IPS-18c (cell line): ENCODE measurements at regions not wholly inside any gene's neighbourhood (a gene's known extent, or its start where the extent isn't known, plus 50 kb on each side); places are given as distances from the start of the nearest gene placed in this dataset.

ENCODE experiments used
- H3K4me3 ChIP-seq: 2 replicates; pipeline ENCODE4 v1.7.0; 2013; ENCODE audit warnings: low read depth, mild to moderate bottlenecking, low read length, moderate library complexity; ENCODE audit not compliant: insufficient read depth
- H3K9me3 ChIP-seq: one replicate; pipeline ENCODE4 v1.6.1; 2013; ENCODE audit warnings: mild to moderate bottlenecking, low read length, moderate library complexity; ENCODE audit not compliant: control insufficient read depth, insufficient read depth

DNA sequence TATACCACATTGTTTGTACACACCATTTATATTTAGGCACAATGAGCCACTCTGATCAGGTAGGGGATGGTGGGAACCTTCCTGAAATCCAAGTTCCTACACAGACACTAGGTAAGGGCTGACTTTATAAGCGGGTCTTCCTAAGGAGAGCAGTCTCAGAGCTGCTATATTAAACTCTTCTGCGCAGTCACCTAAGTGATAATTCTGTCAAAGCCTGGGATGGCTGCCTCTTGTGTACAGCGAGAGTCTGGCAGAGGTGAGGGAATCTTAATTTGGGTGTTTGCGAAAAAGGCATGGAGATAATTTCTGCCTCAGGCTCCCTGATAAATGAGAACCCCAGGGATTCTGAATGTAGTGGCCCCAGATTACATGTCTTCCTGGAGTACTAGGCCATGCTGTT is 113.1 kb downstream of the EDEM1 start:
- H3K4me3 ChIP-seq, result no peak overlapping the region
- no peaks in the 10 kb centered on the region for H3K9me3 ChIP-seq

DNA sequence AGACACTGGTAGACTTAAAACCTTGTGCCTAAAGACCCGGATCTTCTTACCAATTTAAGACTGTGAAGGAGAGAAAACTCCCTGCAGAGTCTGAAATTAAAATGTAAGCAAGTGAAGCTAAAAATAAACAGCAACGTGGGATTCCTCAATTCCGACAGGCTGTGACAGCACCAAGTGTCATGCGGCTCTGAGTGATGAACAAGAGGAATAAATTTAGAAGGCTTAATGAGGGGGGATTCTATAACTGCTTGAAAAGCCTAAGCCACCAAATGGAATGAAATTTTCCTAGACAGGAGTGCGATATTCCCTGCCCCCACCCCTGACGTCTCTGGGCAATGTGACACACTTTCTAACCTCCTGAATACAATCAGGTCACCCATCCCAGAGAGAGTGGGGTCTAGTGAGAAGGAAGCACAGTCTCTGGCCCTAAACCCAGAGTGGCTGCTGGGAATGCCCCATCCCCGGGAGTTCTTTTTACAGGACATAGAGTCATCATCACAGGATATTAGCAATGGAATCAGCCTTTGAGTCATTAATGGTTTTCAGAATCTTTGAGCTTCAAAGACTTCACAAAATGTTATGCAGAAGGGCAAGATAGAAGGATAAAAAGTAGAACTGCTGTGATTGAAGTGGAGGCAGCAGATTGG is 114.3 kb downstream of the EDEM1 start:
- Histone ChIP-seq H3K4me3 (no peak overlapping the region), H3K9me3 (no peaks in the 10 kb centered on the region)

DNA sequence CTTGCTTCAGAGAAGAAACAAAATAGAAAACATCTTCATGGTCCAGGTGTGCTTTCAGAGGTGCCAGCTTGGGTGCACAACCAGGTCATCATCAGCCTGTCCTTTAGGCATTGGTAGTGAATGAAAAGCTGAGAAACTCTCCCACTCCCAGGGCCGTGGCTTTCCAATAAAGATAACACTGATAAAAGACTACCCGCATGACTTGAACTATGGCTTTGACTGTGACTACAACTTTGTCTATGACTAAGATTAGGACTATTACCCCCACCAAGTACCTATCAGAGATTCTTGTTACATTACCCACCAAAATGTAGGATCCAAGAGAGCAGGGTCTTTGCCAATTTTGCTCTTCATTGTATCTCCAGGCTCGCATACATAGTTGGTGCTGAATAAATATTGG is 115.2 kb downstream of the EDEM1 start:
- Histone ChIP-seq H3K9me3 (no peaks in the 10 kb centered on the region), H3K4me3 (no peak overlapping the region)

DNA sequence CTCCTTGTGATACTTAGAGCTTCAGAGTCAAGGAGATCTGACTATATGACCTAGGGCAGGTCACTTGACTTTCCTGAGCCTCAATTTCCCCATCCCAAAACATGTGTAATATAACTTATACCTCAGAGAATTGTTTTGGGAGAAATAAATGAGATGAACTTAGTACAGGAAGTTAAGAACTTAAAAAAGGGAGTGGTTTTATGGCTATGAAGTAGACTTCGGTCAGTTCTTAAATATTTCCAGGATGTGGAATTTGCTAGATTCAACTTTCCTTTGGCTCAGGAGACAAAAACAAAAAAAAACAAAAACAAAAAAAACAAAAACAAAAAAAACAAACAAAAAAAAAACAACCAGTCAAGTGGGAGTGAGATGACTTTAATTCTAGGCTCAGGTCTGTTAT is 116.7 kb downstream of the EDEM1 start:
- H3K9me3 ChIP-seq, result no peaks in the 10 kb centered on the region
- H3K4me3 ChIP-seq, result no peak overlapping the region

DNA sequence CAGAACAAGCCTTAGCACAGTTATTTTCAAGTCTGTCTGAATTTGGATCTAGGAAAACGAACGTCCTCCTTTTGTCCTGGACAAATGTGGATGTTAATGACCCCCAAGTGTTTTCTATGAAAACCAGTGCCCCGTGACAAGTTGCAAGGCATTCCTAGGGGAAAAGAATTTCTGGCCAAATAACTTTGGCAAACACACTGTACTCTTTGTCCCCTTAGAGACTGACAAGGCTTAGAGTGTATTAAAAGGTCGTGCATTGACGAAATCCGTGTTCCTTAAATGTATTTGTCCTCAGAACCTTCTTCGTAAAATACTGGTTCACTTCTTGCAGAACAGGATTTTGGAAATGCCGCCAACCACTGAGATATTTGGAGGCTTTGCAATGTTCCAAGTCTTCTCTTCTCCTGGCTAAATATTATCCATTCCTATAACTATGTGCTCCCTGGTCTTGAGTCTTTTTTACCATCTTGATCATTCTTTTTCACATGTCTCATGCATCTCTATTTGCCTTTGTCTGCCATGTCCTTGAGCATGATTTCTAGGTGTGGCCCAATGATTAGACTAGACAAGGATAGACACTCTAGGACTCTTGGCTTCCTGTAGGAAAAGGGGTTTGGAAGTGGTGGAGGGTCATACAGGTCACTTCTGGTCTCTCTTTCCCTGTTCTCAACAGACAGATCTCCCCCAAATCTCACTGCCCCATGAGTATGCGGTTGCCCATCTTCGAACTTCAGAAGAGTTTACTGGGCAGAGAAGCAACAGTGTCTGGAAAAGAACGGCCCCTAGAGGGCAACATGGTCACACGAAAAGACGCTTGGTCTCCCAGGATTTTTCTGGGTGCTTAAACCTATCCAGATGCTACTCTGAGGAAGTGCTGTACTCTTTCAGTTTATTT is 117.5 kb downstream of the EDEM1 start:
- Histone ChIP-seq H3K9me3 (no peaks in the 10 kb centered on the region), H3K4me3 (no peak overlapping the region)

DNA sequence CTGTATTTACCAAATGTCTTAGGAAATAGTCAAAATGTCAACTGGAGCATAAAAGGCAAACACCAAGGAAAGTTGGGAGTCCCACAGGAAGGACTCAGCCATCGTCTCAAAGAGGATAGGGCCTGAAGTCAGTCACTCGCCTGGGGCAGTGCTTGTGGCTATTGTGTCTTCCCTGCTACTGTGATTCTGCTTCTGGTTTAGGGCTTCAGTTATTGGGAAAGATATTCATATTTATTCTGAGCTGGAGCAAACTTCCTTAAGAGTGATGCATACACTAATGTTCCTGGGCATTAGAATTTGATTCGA is 118.1 kb downstream of the EDEM1 start:
- H3K4me3 ChIP-seq, result no peak overlapping the region
- no peaks in the 10 kb centered on the region for H3K9me3 ChIP-seq

DNA sequence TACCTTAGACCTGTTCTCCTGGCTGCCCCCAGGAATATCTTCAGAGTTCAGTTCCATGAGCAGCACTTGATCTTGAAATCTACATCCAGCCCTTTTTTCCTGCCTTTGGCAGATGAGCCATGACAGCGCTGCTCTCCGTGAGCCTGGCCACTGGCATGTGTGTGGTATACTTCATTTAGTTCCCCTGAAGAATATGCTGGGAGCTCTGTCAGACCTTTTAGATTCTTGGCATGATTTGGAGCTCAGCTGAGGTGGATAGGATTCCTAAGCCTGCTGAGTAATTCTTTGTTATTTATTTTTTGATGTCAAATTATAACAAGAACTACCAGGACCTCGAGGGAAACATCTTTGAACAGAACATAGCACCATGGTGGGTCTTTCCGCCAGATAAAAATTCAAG is 121.7 kb downstream of the EDEM1 start:
- Histone ChIP-seq H3K4me3 (no peak overlapping the region), H3K9me3 (no peaks in the 10 kb centered on the region)

DNA sequence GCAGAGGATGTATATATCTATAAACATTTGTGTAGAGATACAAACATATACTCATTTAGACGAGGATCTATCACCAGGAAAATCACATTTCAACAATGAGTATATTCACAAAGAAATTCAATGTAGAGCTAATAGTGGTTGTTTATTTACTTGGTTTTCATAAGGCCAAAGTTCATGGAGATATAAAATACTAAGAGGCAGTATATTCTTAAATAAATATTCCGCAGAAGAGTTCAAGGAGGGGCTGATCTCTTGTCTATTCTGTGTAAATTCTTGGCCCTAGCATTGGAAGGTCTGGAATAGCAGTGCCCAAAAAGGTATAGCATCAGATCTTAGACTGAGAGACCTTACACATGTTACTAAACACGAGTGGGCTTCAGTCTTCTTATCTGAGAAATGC is 122.1 kb downstream of the EDEM1 start:
- H3K4me3 ChIP-seq, result no peak overlapping the region
- no peaks in the 10 kb centered on the region for H3K9me3 ChIP-seq

DNA sequence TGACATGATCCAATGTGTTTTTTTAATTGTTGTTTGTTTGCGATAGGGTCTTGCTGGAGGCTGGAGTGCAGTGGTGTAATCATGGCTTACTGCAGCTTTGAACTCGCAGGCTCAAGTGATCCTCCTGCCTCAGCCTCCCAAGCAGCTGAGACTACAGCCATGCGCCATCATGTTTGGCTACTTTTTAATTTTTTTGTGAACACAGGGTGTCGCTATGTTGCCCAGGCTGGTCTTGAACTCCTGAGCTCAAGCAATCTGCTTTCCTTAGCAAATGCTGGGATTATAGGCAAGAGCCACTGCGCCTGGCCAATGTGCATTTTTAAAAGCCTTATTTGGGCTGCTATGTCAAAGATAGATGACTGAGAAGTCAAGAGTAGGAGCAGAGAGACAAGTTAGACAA is 123.0 kb downstream of the EDEM1 start:
- Histone ChIP-seq H3K4me3 (no peak overlapping the region), H3K9me3 (no peaks in the 10 kb centered on the region)

DNA sequence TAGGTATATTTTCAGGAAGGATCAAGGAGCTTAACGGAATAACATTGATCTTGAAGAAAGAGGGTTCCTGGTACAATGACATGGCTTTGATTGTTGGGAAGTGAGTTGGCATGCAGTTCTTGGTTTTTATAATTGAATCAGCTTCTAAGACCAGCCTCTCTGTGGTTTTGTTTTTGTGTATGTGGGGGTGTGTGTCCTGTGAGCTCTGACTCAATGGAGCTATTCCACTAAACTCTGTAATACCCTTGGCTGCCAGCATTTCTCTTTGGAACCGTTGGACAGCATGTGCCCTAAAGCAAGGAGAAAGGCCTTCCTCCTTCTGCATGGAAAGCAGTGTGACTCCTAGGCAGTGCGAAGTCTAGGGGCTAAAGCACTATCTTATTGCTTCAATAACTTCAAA is 124.8 kb downstream of the EDEM1 start:
- Histone ChIP-seq H3K9me3 (no peaks in the 10 kb centered on the region), H3K4me3 (no peak overlapping the region)

DNA sequence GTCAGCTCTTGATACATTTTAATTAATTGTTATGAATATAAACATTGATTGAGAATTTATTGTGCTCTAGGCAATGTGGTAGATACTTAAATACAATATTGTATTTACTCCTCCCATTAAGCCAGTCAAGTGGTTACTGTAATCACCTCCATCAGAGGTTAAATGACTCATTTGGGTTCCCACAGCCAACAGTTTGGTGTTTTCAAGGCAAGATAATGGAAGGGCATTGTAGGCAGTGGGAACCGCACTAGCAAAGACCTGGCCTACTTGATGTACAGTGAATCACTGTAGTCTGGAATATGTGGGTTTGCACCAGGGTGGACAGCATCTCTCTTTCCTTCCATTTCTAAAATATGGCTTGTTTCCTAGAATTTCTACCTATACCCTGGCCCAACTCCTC is 127.4 kb downstream of the EDEM1 start:
- Histone ChIP-seq H3K9me3 (no peaks in the 10 kb centered on the region), H3K4me3 (no peak overlapping the region)

DNA sequence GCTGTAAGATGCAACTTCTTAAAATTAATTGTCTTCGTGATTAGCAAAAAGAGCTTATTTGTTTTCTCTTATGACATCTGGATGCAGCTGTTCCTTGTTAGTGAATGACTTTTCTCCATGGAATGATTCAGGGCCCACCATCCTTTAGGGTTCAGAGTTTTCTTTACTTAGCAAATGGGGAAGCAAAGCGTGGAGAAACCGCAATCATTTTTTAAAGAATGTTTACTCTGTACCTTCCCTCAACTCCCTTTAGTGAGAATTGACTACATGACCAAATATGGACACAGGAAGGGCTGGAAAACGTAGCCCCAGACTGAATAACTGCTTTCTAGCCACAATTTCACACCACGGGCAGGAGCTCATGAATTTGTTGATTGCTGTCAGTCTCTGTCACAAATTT is 130.1 kb downstream of the EDEM1 start:
- Histone ChIP-seq H3K4me3 (no peak overlapping the region), H3K9me3 (peaks cover 2% of the 10 kb centered on the region)

DNA sequence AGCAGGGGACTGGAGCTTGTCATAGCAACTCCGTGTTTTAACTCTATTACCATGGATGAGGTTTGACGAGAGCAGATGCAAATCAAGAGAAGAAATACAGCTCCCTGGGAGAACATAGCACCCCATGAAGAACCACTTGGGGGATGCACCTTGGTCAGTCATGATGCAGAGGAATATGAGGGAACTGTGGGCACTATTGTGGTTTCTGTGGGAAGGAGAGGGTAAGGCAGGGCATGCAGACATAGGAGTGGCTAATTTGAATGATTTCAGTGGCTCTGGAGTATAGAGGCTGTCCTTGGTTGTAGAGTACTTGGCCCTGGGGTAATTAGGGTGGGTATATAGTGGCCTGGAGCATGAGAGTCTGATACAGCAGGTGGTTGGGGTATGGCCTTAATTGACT is 131.9 kb downstream of the EDEM1 start:
- H3K4me3 ChIP-seq, result no peak overlapping the region
- H3K9me3 ChIP-seq, result peaks cover 2% of the 10 kb centered on the region

DNA sequence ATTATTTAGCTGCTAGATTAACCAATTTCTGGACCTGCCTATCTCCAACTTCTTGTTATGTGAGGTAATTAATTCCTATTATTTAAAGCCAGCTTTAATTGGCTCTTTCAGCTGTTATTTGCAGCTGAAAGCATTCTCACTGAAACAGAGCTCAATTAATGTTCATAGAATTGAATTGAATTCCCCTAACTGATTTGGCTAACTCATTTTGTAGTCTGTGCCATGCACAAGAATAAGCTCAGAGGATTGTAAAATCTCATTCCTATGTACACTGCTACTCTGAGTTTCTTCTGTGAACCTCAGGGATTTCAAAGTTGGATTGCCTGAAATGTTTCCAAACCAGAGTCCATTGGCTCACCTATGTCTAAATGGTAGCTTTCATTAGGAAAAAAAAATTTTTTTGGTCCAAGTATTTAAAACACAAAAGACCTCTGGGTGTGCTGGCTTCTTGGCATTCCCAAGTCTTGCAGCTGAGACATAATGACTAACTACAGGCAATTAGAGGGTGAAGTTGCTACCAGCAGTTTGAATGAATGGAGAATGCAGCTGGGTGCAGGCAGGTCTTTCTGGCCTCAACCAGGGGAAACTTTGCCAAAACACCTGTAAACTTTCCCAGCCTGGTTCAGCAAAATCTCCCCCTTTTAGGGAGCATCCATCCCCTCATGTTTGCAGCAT is 134.3 kb downstream of the EDEM1 start:
- Histone ChIP-seq H3K9me3 (peaks cover 2% of the 10 kb centered on the region), H3K4me3 (no peak overlapping the region)

DNA sequence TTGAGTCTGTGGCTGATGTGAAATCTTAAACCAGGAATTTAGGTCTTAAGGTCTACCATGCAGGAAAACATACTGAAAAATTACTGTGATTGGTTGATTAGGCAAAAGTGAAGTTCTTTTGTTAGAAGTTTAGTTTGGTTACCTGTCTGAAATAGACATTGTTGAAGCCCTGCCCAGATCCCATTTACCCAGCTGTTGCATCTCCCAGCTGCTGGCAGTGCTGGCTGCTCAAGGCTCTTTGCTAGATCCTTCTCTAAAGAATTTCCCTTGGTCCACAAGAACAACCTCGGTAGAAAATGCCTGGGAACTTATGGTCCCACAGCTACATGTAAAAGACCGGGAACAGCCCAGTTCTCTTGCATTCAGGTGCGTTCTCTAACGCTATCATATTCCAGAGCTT is 137.3 kb downstream of the EDEM1 start:
- Histone ChIP-seq H3K4me3 (no peak overlapping the region), H3K9me3 (peaks cover 2% of the 10 kb centered on the region)

DNA sequence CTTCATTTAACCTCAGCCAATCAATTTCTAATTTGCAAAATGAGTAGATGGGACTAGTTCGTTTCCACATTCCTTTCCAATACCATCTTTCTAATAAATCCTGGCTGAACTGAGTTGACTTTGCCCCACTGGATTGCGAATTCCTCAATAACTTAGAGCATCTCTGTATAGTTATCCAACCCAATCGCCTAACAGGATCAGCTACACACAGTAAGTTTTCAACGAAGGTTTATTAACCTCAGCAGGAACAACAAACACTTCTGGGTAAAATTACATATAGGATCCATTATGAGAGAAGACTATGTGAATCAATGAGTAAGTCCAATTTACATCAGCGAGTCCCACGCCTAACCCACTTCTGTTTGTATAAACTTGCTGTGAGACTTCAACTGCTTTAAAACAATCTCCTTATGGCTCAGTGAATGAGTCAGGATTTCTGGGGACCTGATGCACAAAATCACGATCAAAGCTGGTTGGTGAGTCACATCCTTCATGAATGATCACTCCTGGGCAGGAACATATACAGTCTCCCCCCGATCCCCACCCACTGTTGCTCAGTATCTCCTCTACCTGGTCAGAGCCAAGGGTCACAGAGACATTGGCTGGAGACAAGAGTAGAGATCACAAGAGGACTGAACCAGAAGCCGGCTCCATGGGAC is 142.8 kb downstream of the EDEM1 start:
- Histone ChIP-seq H3K4me3 (no peak overlapping the region), H3K9me3 (no peaks in the 10 kb centered on the region)

DNA sequence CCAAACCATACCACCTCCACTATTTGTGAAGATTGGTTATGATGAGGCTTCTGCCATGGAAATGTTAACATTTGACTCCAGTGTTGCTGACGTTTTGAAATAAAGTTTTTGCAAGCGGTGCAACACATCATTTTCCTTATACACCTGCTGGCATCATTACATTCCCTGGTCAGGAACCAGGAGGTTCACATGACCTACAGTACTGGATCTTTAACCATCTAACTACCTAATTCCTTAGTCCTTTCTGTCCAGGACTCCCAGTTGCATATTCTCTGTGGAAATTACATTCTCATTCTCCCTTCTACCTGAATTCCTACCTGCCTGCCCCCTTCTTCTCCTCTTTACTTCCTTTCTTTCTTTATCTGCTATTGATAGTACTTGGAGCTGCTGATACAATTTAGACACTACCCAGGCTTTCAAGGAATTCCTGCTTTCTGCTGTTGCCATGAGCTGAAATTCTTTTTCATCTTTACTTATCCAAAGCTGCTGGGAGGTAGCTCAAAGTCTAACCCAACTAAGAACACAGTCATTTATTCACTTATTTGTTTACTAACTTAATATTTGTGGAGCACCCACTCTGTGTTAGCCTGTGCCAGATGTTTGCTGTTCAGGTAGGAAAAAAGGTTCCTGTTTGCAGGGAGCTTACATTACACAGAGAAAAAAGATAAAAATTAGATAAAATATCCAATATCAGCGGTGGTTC is 144.2 kb downstream of the EDEM1 start:
- Histone ChIP-seq H3K4me3 (no peak overlapping the region), H3K9me3 (no peaks in the 10 kb centered on the region)
